ENCODE measurements at regions not wholly inside any gene's neighbourhood (a gene's known extent, or its start where the extent isn't known, plus 50 kb on each side); places are given as distances from the start of the nearest gene placed in this dataset.
A peak's percentile ranks its signal among the peaks of the same experiment; 100 is the strongest.

DNA sequence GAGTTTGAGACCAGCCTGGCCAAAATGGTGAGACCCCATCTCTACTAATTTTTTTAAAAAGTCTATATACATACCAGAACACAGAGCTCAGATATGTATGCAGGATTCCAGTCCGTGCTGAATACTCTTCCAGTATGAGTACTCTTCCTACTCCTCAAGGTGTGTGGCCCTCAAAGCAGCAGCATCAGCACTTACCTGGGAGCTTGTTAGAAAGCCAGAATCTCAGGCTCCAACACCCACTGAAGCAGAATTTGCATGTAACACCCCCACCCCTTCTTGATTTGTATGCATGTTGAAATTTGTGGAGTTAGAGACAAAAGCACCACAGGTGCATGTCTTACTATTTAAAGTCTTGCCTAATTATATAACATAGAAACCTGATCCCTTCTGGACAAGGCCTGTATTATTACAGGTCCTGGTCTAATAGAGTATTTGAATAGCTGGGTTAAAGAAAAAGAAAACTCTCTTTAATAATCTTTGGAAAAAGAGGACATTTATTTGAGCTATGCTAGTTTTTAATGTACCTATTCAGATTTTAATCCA, 50.3 kb upstream of the NFE2L2 start:
- H3K4me3 ChIP-seq (ENCODE audit: low read depth, low read length): no peak overlapping the region
- H3K27ac ChIP-seq (ENCODE audit: low read depth, low read length): peak overlapping the region; percentile 34
- H3K4me1 ChIP-seq (ENCODE audit: control insufficient read depth, insufficient read depth, low read length): peaks cover 25% of the 10 kb centered on the region
- H3K27me3 ChIP-seq (ENCODE audit: control insufficient read depth, insufficient read depth, low read length): no peaks in the 10 kb centered on the region
- no peak overlapping the region for H3K9ac ChIP-seq (ENCODE audit: low read depth, low read length)
- no peaks in the 10 kb centered on the region for H3K9me3 ChIP-seq (ENCODE audit: control insufficient read depth, insufficient read depth, low read length)
- H3K36me3 ChIP-seq (ENCODE audit: control insufficient read depth, insufficient read depth, low read length): no peaks in the 10 kb centered on the region

- H3K36me3 ChIP-seq (ENCODE audit: control insufficient read depth, insufficient read depth, low read length): no peaks in the 10 kb centered on the region
- H3K27ac ChIP-seq (ENCODE audit: low read depth, low read length): peak overlapping the region; percentile 34
- no peak overlapping the region for H3K4me3 ChIP-seq (ENCODE audit: low read depth, low read length)
Measured at GRCh38 chr2:177315364-177315763, 50.8 kb upstream of the NFE2L2 start.

GRCh38 chr2:177316756-177317155, 52.2 kb upstream of the NFE2L2 start:
- H3K27ac ChIP-seq (ENCODE audit: low read depth, low read length): no peak overlapping the region
- H3K9ac ChIP-seq (ENCODE audit: low read depth, low read length): no peak overlapping the region
- H3K27me3 ChIP-seq (ENCODE audit: control insufficient read depth, insufficient read depth, low read length): no peaks in the 10 kb centered on the region

More at GRCh38 chr2:177315364-177315763, 50.8 kb upstream of the NFE2L2 start:
- peaks cover 25% of the 10 kb centered on the region for H3K4me1 ChIP-seq (ENCODE audit: control insufficient read depth, insufficient read depth, low read length)
- no peaks in the 10 kb centered on the region for H3K27me3 ChIP-seq (ENCODE audit: control insufficient read depth, insufficient read depth, low read length)
- H3K9me3 ChIP-seq (ENCODE audit: control insufficient read depth, insufficient read depth, low read length): no peaks in the 10 kb centered on the region
- H3K9ac ChIP-seq (ENCODE audit: low read depth, low read length): no peak overlapping the region

DNA sequence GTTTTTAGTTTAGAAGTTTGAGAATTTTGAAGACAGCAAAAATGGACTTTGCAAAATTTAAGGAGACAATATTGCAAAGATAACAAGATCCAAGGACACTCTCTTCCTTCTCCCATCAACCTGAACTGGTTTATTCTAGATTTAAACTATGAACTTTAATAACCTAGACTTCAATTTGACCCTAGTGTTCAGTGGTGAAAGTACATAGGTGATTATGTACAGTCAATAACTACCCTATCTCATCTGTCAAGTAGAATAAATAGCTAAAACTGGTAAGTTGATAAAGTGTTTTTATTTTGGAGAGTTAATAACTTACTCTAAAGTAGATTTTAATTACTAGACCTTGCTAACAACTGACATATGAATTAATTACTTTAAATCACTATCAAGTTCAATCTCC, 52.9 kb upstream of the NFE2L2 start:
- H3K9ac ChIP-seq (ENCODE audit: low read depth, low read length): no peak overlapping the region
- H3K9me3 ChIP-seq (ENCODE audit: control insufficient read depth, insufficient read depth, low read length): no peaks in the 10 kb centered on the region
- no peak overlapping the region for H3K4me3 ChIP-seq (ENCODE audit: low read depth, low read length)
- no peaks in the 10 kb centered on the region for H3K36me3 ChIP-seq (ENCODE audit: control insufficient read depth, insufficient read depth, low read length)
- peaks cover 25% of the 10 kb centered on the region for H3K4me1 ChIP-seq (ENCODE audit: control insufficient read depth, insufficient read depth, low read length)
- no peak overlapping the region for H3K27ac ChIP-seq (ENCODE audit: low read depth, low read length)
- no peaks in the 10 kb centered on the region for H3K27me3 ChIP-seq (ENCODE audit: control insufficient read depth, insufficient read depth, low read length)

More at GRCh38 chr2:177316756-177317155, 52.2 kb upstream of the NFE2L2 start:
- Histone ChIP-seq H3K9me3 (ENCODE audit: control insufficient read depth, insufficient read depth, low read length) (no peaks in the 10 kb centered on the region), H3K4me3 (ENCODE audit: low read depth, low read length) (no peak overlapping the region), H3K4me1 (ENCODE audit: control insufficient read depth, insufficient read depth, low read length) (peaks cover 25% of the 10 kb centered on the region), H3K36me3 (ENCODE audit: control insufficient read depth, insufficient read depth, low read length) (no peaks in the 10 kb centered on the region)

- H3K9ac ChIP-seq (ENCODE audit: low read depth, low read length): no peak overlapping the region
- no peak overlapping the region for H3K4me3 ChIP-seq (ENCODE audit: low read depth, low read length)
- no peak overlapping the region for H3K27ac ChIP-seq (ENCODE audit: low read depth, low read length)
- no peaks in the 10 kb centered on the region for H3K36me3 ChIP-seq (ENCODE audit: control insufficient read depth, insufficient read depth, low read length)
- H3K4me1 ChIP-seq (ENCODE audit: control insufficient read depth, insufficient read depth, low read length): peaks cover 25% of the 10 kb centered on the region
- H3K27me3 ChIP-seq (ENCODE audit: control insufficient read depth, insufficient read depth, low read length): no peaks in the 10 kb centered on the region
- H3K9me3 ChIP-seq (ENCODE audit: control insufficient read depth, insufficient read depth, low read length): no peaks in the 10 kb centered on the region
Measured at GRCh38 chr2:177317857-177318256, 53.3 kb upstream of the NFE2L2 start.

GRCh38 chr2:177318613-177319012, 54.1 kb upstream of the NFE2L2 start:
- Histone ChIP-seq H3K27me3 (ENCODE audit: control insufficient read depth, insufficient read depth, low read length) (no peaks in the 10 kb centered on the region), H3K4me3 (ENCODE audit: low read depth, low read length) (no peak overlapping the region)

DNA sequence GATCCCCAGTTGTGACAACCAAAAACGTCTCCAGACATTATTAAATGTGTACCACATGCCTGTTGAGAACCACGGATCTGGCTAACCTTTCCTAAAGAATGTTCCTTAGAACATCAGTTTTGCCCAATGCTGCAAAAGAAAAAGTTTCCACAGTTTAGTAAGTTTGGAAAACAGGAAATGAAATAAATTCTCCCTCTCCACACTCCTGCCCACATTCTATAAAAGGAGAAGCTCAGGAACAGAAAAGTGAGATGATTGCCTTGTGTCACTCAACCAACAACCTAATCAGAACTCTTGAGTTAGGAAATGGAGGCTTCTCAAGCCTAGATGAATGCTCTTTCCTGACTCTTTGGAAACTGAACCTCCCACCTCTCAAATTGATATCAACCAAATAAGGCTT, 56.1 kb upstream of the NFE2L2 start:
- no peaks in the 10 kb centered on the region for H3K27me3 ChIP-seq (ENCODE audit: control insufficient read depth, insufficient read depth, low read length)
- no peak overlapping the region for H3K9ac ChIP-seq (ENCODE audit: low read depth, low read length)
- no peaks in the 10 kb centered on the region for H3K9me3 ChIP-seq (ENCODE audit: control insufficient read depth, insufficient read depth, low read length)
- no peak overlapping the region for H3K4me3 ChIP-seq (ENCODE audit: low read depth, low read length)
- H3K36me3 ChIP-seq (ENCODE audit: control insufficient read depth, insufficient read depth, low read length): no peaks in the 10 kb centered on the region
- no peak overlapping the region for H3K27ac ChIP-seq (ENCODE audit: low read depth, low read length)
- peaks cover 5% of the 10 kb centered on the region for H3K4me1 ChIP-seq (ENCODE audit: control insufficient read depth, insufficient read depth, low read length)

More at GRCh38 chr2:177318613-177319012, 54.1 kb upstream of the NFE2L2 start:
- H3K9me3 ChIP-seq (ENCODE audit: control insufficient read depth, insufficient read depth, low read length): no peaks in the 10 kb centered on the region
- H3K36me3 ChIP-seq (ENCODE audit: control insufficient read depth, insufficient read depth, low read length): no peaks in the 10 kb centered on the region
- no peak overlapping the region for H3K9ac ChIP-seq (ENCODE audit: low read depth, low read length)
- H3K4me1 ChIP-seq (ENCODE audit: control insufficient read depth, insufficient read depth, low read length): peaks cover 25% of the 10 kb centered on the region
- no peak overlapping the region for H3K27ac ChIP-seq (ENCODE audit: low read depth, low read length)

DNA sequence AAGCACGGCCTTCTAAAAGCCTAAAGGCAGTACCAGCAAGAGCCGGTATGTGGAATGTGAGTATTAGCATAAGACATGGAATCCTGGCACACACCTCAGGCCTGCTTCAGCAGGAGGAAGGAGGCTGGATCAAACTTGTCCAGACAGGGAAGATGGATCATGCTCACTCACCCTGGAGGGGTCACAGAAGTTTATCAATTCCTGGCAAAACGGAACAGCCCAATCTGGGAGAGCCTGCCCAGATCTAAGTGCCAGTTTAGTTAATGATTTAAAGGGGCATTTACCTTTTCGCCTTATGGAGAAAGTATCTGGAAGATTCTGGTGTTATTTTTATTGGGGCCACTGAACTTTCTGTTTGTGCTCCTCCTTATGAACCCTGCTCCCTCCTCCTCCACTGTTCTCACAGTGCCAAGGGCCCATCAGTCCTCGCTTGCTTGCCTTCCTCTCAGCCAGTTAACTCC, 58.3 kb upstream of the NFE2L2 start:
- Histone ChIP-seq H3K36me3 (ENCODE audit: control insufficient read depth, insufficient read depth, low read length) (no peaks in the 10 kb centered on the region), H3K27ac (ENCODE audit: low read depth, low read length) (no peak overlapping the region), H3K9ac (ENCODE audit: low read depth, low read length) (no peak overlapping the region), H3K9me3 (ENCODE audit: control insufficient read depth, insufficient read depth, low read length) (no peaks in the 10 kb centered on the region), H3K27me3 (ENCODE audit: control insufficient read depth, insufficient read depth, low read length) (no peaks in the 10 kb centered on the region), H3K4me3 (ENCODE audit: low read depth, low read length) (no peak overlapping the region), H3K4me1 (ENCODE audit: control insufficient read depth, insufficient read depth, low read length) (no peaks in the 10 kb centered on the region)

GRCh38 chr2:177324797-177325196, 60.3 kb upstream of the NFE2L2 start:
- Histone ChIP-seq H3K27ac (ENCODE audit: low read depth, low read length) (no peak overlapping the region), H3K27me3 (ENCODE audit: control insufficient read depth, insufficient read depth, low read length) (no peaks in the 10 kb centered on the region), H3K9me3 (ENCODE audit: control insufficient read depth, insufficient read depth, low read length) (no peaks in the 10 kb centered on the region), H3K36me3 (ENCODE audit: control insufficient read depth, insufficient read depth, low read length) (no peaks in the 10 kb centered on the region), H3K4me3 (ENCODE audit: low read depth, low read length) (no peak overlapping the region), H3K4me1 (ENCODE audit: control insufficient read depth, insufficient read depth, low read length) (no peaks in the 10 kb centered on the region), H3K9ac (ENCODE audit: low read depth, low read length) (no peak overlapping the region)

GRCh38 chr2:177325554-177325953, 61.0 kb upstream of the NFE2L2 start:
- Histone ChIP-seq H3K9me3 (ENCODE audit: control insufficient read depth, insufficient read depth, low read length) (no peaks in the 10 kb centered on the region), H3K9ac (ENCODE audit: low read depth, low read length) (no peak overlapping the region), H3K36me3 (ENCODE audit: control insufficient read depth, insufficient read depth, low read length) (no peaks in the 10 kb centered on the region), H3K27me3 (ENCODE audit: control insufficient read depth, insufficient read depth, low read length) (no peaks in the 10 kb centered on the region), H3K4me3 (ENCODE audit: low read depth, low read length) (no peak overlapping the region), H3K4me1 (ENCODE audit: control insufficient read depth, insufficient read depth, low read length) (no peaks in the 10 kb centered on the region), H3K27ac (ENCODE audit: low read depth, low read length) (no peak overlapping the region)

GRCh38 chr2:177326005-177326404, 61.5 kb upstream of the NFE2L2 start:
- H3K27me3 ChIP-seq (ENCODE audit: control insufficient read depth, insufficient read depth, low read length): no peaks in the 10 kb centered on the region
- H3K4me3 ChIP-seq (ENCODE audit: low read depth, low read length): no peak overlapping the region
- H3K9me3 ChIP-seq (ENCODE audit: control insufficient read depth, insufficient read depth, low read length): no peaks in the 10 kb centered on the region
- no peaks in the 10 kb centered on the region for H3K36me3 ChIP-seq (ENCODE audit: control insufficient read depth, insufficient read depth, low read length)
- H3K4me1 ChIP-seq (ENCODE audit: control insufficient read depth, insufficient read depth, low read length): no peaks in the 10 kb centered on the region
- H3K27ac ChIP-seq (ENCODE audit: low read depth, low read length): no peak overlapping the region
- no peak overlapping the region for H3K9ac ChIP-seq (ENCODE audit: low read depth, low read length)

Measured in HUES48 (cell line).